GM04504 (cell line): ENCODE measurements at regions not wholly inside any gene's neighbourhood (a gene's known extent, or its start where the extent isn't known, plus 50 kb on each side); places are given as distances from the start of the nearest gene placed in this dataset.
A peak's percentile ranks its signal among the peaks of the same experiment; 100 is the strongest.
"Not testable (repeated sequence)": the region's sequence is repeated elsewhere in the genome, so short reads cannot be mapped to it uniquely, and the experiment has no call there.

Source experiments
- DNase-seq: peaks from one replicate; pipeline ENCODE4 v3.0.0-alpha.2; 2012; ENCODE audit warnings: low read depth

GRCh38 chr1:244106837-244107493 is 55.9 kb downstream of the ZBTB18 start:
- no peak for DNase-seq

GRCh38 chr1:244111027-244111426 is 59.9 kb downstream of the ZBTB18 start:
- DNase-seq, result no peak

- DNase-seq, result no peak
These were observed 61.0 kb downstream of the ZBTB18 start for GRCh38 chr1:244112041-244112440.

GRCh38 chr1:244112636-244113035 is 61.6 kb downstream of the ZBTB18 start:
- DNase-seq, result peak; percentile 53

- DNase-seq, result peak; percentile 71
These were observed 62.6 kb downstream of the ZBTB18 start for GRCh38 chr1:244113532-244114320.

- DNase-seq, result no peak
These were observed 63.8 kb downstream of the ZBTB18 start for GRCh38 chr1:244114892-244115291.

- DNase-seq, result no peak
These were observed 65.9 kb downstream of the ZBTB18 start for GRCh38 chr1:244116946-244117345.

GRCh38 chr1:244118109-244118761 is 67.2 kb downstream of the ZBTB18 start:
- no peak for DNase-seq

GRCh38 chr1:244128591-244129383 is 77.7 kb downstream of the ZBTB18 start:
- DNase-seq, result no peak

- DNase-seq, result no peak
These were observed 86.2 kb downstream of the ZBTB18 start for GRCh38 chr1:244137276-244137675.

- DNase-seq, result no peak
These were observed 86.6 kb downstream of the ZBTB18 start for GRCh38 chr1:244137725-244138124.

- DNase-seq, result no peak
These were observed 87.3 kb downstream of the ZBTB18 start for GRCh38 chr1:244138399-244138798.

- no peak for DNase-seq
These were observed 88.6 kb downstream of the ZBTB18 start for GRCh38 chr1:244139655-244140054.

GRCh38 chr1:244140420-244140819 is 89.3 kb downstream of the ZBTB18 start:
- no peak for DNase-seq

- DNase-seq, result no peak
These were observed 93.0 kb downstream of the ZBTB18 start for GRCh38 chr1:244144053-244144452.

- no peak for DNase-seq
These were observed 99.0 kb downstream of the ZBTB18 start for GRCh38 chr1:244150071-244150470.

GRCh38 chr1:244150665-244151064 is 99.6 kb downstream of the ZBTB18 start:
- no peak for DNase-seq

- no peak for DNase-seq
These were observed 100.5 kb downstream of the ZBTB18 start for GRCh38 chr1:244151537-244151936.

GRCh38 chr1:244154508-244154871 is 103.4 kb downstream of the ZBTB18 start:
- no peak for DNase-seq

- DNase-seq, result no peak
These were observed 103.9 kb downstream of the ZBTB18 start for GRCh38 chr1:244154872-244155531.

GRCh38 chr1:244155661-244156060 is 104.6 kb downstream of the ZBTB18 start:
- DNase-seq, result no peak

GRCh38 chr1:244156617-244157016 is 105.5 kb downstream of the ZBTB18 start:
- DNase-seq, result not testable (repeated sequence)
